Heart left ventricle (tissue), 16 donors: ENCODE measurements at regions not wholly inside any gene's neighbourhood (a gene's known extent, or its start where the extent isn't known, plus 50 kb on each side); places are given as distances from the start of the nearest gene placed in this dataset.

Source experiments
- ATAC-seq, 4 donors: fragments of 200-7000 bp; cut with Tn5 transposase; one replicate each; pipeline ENCODE4 v1.9.1; 2020 to 2022; ENCODE audit warnings: moderate library complexity in 4 of 4, mild to moderate bottlenecking in 3 of 4, moderate number of reproducible peaks in 1 of 4
- DNase-seq, 5 donors: peaks; one replicate each; pipeline ENCODE4 v3.0.0-alpha.2; 2020
- H3K27ac ChIP-seq, 12 donors: fragments of 200-600 bp; sonication (generic) in 4 of 12; one replicate each; pipeline versions ENCODE4 v1.5.0 to v1.8.0; 2016 to 2022; ENCODE audit warnings: mild to moderate bottlenecking in 2 of 12
- H3K27me3 ChIP-seq, 9 donors: fragments of 200-600 bp; sonication (generic) in 2 of 9; one replicate each; pipeline versions ENCODE4 v1.5.1 to v1.8.0; 2016 to 2022; ENCODE audit warnings: mild to moderate bottlenecking in 3 of 9
- H3K36me3 ChIP-seq, 9 donors: fragments of 200-600 bp; sonication (generic) in 2 of 9; one replicate each; pipeline versions ENCODE4 v1.5.0 to v1.8.0; 2018 to 2022; ENCODE audit warnings: mild to moderate bottlenecking in 2 of 9
- H3K4me1 ChIP-seq, 12 donors: fragments of 200-600 bp; sonication (generic) in 4 of 12; one replicate each; pipeline versions ENCODE4 v1.5.0 to v1.8.0; 2016 to 2022; ENCODE audit warnings: mild to moderate bottlenecking in 3 of 12
- H3K4me3 ChIP-seq, 12 donors: fragments of 200-600 bp; sonication (generic) in 4 of 12; one replicate each; pipeline versions ENCODE4 v1.5.0 to v1.8.0; 2017 to 2022; ENCODE audit warnings: mild to moderate bottlenecking in 9 of 12, moderate library complexity in 4 of 12
- H3K9me3 ChIP-seq, 12 donors: fragments of 200-600 bp; sonication (generic) in 4 of 12; one replicate each; pipeline versions ENCODE4 v1.5.0 to v1.8.0; 2016 to 2022; ENCODE audit warnings: mild to moderate bottlenecking in 1 of 12
- CTCF ChIP-seq, 12 donors: fragments of 200-600 bp; sonication (generic) in 4 of 12; IDR thresholded peaks; one replicate each; pipeline versions ENCODE4 v1.5.0 to v1.8.0; 2018 to 2022; ENCODE audit warnings: antibody characterized with exemption in 12 of 12, mild to moderate bottlenecking in 5 of 12
- POLR2A ChIP-seq, 2 donors: fragments of 450-650 bp; IDR thresholded peaks; one replicate each; pipeline ENCODE4 v1.6.1; 2017; ENCODE audit warnings: antibody characterized with exemption in 2 of 2, mild to moderate bottlenecking in 2 of 2, moderate library complexity in 2 of 2
- WGBS, 4 donors: extraction: QIAGEN DNeasy Blood & Tissue Kit in 2 of 4; methylation state at CpG; one replicate each; pipeline versions ENCODE4 v1.1.5 to v1.1.7; 2013 to 2018; 5-methylcytosine and 5-hydroxymethylcytosine counted together
- intact Hi-C, 10 donors: fragments of 100-400 bp; cut with DNase I; formaldehyde crosslinking; loops; one replicate each; pipeline versions ENCODE4 v1.11.1 to v1.14.2; 2022
- donor health status: ischemic (EF 13 %, LVEDD 7.1; RV severe dilation, severe dysfunction).
- donor health status: healthy with polysubstance abuse.
- donor health status: DM: no; HTN: yes; CAD: no.
- donor health status: DM: no; HTN: no; CAD: no.
- donor health status: ischemic (EF 25% LVEDD 6.9; RV normal size, moderate dysfunction).
- donor health status: ischemic (EF 25% LVEDD 5.7; RV mildly dilated, moderate dysfunction).
- donor health status: healthy.
- donor health status: DM: yes; HTN: yes; CAD: no.
- donor health status: ischemic (EF 35%, LVEDD 5.7; RV mildly dilated, moderate dysfunction).
- donor health status: nonischemic (EF 11% LVEDD 7.7; RV severe dilation, severe dysfunction).
- donor health status: DM: yes; HTN: yes; CAD: no.
- donor health status: PGD.
- donor health status: ischemic (EF 29% LVEDD 5.4; RV normal size, mild dysfunction).
- donor health status: nonischemic (EF 23%, LVEDD 6.1; RV moderate dilation, normal function).

GRCh38 chr4:133095591-133095990 lies 53.5 kb upstream of the PCDH10 start:
- Histone ChIP-seq H3K9me3 (peaks cover 0 to 5% (median 0%) of the 10 kb centered on the region in 12 donors), H3K27ac (no peak overlapping the region), H3K27me3 (no peaks in the 10 kb centered on the region), H3K4me1 (no peaks in the 10 kb centered on the region), H3K4me3 (no peak overlapping the region), H3K36me3 (no peaks in the 10 kb centered on the region)
- 78 to 85% (median 84%) methylated on average over 2 of the region's 2 CpGs for WGBS, 4 donors
- ATAC-seq: no peak
- DNase-seq: no peak
- intact Hi-C loops: no loop called here
- TF ChIP-seq POLR2A (IDR thresholded peaks at IDR 0.05) (no peak), CTCF (IDR thresholded peaks at IDR 0.05) (no peak)

GRCh38 chr4:133096972-133097371 lies 52.1 kb upstream of the PCDH10 start:
- Histone ChIP-seq H3K36me3 (no peaks in the 10 kb centered on the region), H3K4me3 (no peak overlapping the region), H3K4me1 (no peaks in the 10 kb centered on the region), H3K9me3 (peaks cover 0 to 5% (median 0%) of the 10 kb centered on the region in 12 donors), H3K27ac (no peak overlapping the region), H3K27me3 (no peaks in the 10 kb centered on the region)
- intact Hi-C loops: no loop called here
- no peak for DNase-seq
- WGBS, 4 donors: 7 to 27% (median 20%) methylated on average over 1 of the region's 1 CpG
- ATAC-seq: no peak
- TF ChIP-seq CTCF (IDR thresholded peaks at IDR 0.05) (no peak), POLR2A (IDR thresholded peaks at IDR 0.05) (no peak)
